NAMALWA (cell line): ENCODE measurements at regions not wholly inside any gene's neighbourhood (a gene's known extent, or its start where the extent isn't known, plus 50 kb on each side); places are given as distances from the start of the nearest gene placed in this dataset.
"Not testable (repeated sequence)": the region's sequence is repeated elsewhere in the genome, so short reads cannot be mapped to it uniquely, and the experiment has no call there.

ENCODE experiments used
- DNase-seq: peaks from one replicate; pipeline ENCODE4 v3.0.0-alpha.2; 2015; ENCODE audit warnings: low spot score

GRCh38 chr2:193462411-193462810, 1267.7 kb upstream of the TMEFF2 start:
- no peak for DNase-seq

- no peak for DNase-seq
Measured at GRCh38 chr2:193461431-193461934, 1266.8 kb upstream of the TMEFF2 start.

- DNase-seq = no peak
Measured at GRCh38 chr2:193446967-193447366, 1252.2 kb upstream of the TMEFF2 start.

- no peak for DNase-seq
Measured at GRCh38 chr2:193442293-193442692, 1247.6 kb upstream of the TMEFF2 start.

GRCh38 chr2:193428336-193428818, 1233.6 kb upstream of the TMEFF2 start:
- DNase-seq = no peak

- DNase-seq = not testable (repeated sequence)
Measured at GRCh38 chr2:193412368-193412767, 1217.6 kb upstream of the TMEFF2 start.

GRCh38 chr2:193409951-193410350, 1215.2 kb upstream of the TMEFF2 start:
- DNase-seq = no peak

GRCh38 chr2:193382583-193382982, 1187.8 kb upstream of the TMEFF2 start:
- DNase-seq = no peak

- no peak for DNase-seq
Measured at GRCh38 chr2:193377789-193378188, 1183.1 kb upstream of the TMEFF2 start.

GRCh38 chr2:193373120-193373519, 1178.4 kb upstream of the TMEFF2 start:
- DNase-seq = no peak

- DNase-seq = no peak
Measured at GRCh38 chr2:193371200-193371599, 1176.5 kb upstream of the TMEFF2 start.

GRCh38 chr2:193368615-193369014, 1173.9 kb upstream of the TMEFF2 start:
- DNase-seq = no peak

- DNase-seq = no peak
Measured at GRCh38 chr2:193357508-193357907, 1162.8 kb upstream of the TMEFF2 start.

GRCh38 chr2:193352665-193353242, 1158.0 kb upstream of the TMEFF2 start:
- not testable (repeated sequence) for DNase-seq

GRCh38 chr2:193350509-193350908, 1155.8 kb upstream of the TMEFF2 start:
- DNase-seq = no peak

GRCh38 chr2:193349642-193350041, 1154.9 kb upstream of the TMEFF2 start:
- DNase-seq = no peak

GRCh38 chr2:193348055-193348454, 1153.3 kb upstream of the TMEFF2 start:
- DNase-seq = no peak

- DNase-seq = no peak
Measured at GRCh38 chr2:193336781-193337180, 1142.0 kb upstream of the TMEFF2 start.

GRCh38 chr2:193334401-193334800, 1139.7 kb upstream of the TMEFF2 start:
- no peak for DNase-seq

- no peak for DNase-seq
Measured at GRCh38 chr2:193333539-193333938, 1138.8 kb upstream of the TMEFF2 start.

- no peak for DNase-seq
Measured at GRCh38 chr2:193332941-193333340, 1138.2 kb upstream of the TMEFF2 start.

- no peak for DNase-seq
Measured at GRCh38 chr2:193331676-193332075, 1136.9 kb upstream of the TMEFF2 start.

GRCh38 chr2:193326296-193326695, 1131.6 kb upstream of the TMEFF2 start:
- no peak for DNase-seq

GRCh38 chr2:193315428-193316091, 1120.8 kb upstream of the TMEFF2 start:
- no peak for DNase-seq
